Dermis microvascular lymphatic vessel endothelial cell (primary cell): ENCODE measurements at regions not wholly inside any gene's neighbourhood (a gene's known extent, or its start where the extent isn't known, plus 50 kb on each side); places are given as distances from the start of the nearest gene placed in this dataset.

Experiments
- DNase-seq, 2 donors: peaks; one replicate each; pipeline versions ENCODE4 v3.0.0 to v3.0.0-alpha.2; 2010; ENCODE audit warnings: low read depth in 2 of 2

- DNase-seq = no peak
These were observed 112.4 kb upstream of the TLE3 start for GRCh38 chr15:70210076-70210475.

DNA sequence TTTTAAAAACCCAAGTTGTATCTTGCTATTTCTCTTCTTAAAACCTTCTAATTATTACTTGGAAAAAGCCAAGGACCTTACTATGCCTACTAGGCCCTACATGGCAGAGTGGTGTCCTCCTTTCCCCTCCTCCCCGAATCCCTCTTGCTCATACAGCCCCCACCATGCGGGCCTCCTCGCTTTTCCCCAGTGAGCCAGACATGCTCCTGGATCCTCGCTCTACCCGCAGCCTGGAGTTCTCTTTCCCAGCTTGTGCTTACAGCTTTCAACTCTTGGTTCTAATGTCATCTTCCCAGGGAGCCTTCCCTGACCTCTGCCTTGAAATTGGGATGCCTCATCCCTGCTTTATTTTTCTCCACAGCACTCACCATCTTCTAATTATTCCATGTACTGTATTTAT is 111.8 kb upstream of the TLE3 start:
- DNase-seq = no peak

DNA sequence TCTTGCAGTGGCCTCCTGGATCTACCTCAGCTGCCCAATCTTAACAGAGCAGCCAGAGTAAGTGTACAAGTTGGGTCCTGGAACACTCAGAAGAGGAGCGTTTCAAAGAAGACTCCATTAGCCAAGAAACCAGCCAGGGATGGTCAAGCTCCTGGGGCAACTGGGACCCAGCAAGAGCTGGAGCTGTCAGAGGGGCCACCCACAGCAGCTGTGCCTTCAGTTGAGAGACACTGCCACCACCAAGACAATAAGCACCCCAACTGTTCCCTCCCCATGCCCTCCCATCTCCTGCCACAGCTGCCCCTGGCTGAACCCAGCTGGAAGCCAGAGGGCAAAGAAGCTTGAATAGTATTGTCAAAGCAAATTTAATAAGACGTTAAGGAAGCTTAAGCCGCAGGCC is 110.6 kb upstream of the TLE3 start:
- DNase-seq = no peak

GRCh38 chr15:70206668-70207067 is 109.0 kb upstream of the TLE3 start:
- DNase-seq = no peak

GRCh38 chr15:70204652-70205051 is 106.9 kb upstream of the TLE3 start:
- no peak for DNase-seq

DNA sequence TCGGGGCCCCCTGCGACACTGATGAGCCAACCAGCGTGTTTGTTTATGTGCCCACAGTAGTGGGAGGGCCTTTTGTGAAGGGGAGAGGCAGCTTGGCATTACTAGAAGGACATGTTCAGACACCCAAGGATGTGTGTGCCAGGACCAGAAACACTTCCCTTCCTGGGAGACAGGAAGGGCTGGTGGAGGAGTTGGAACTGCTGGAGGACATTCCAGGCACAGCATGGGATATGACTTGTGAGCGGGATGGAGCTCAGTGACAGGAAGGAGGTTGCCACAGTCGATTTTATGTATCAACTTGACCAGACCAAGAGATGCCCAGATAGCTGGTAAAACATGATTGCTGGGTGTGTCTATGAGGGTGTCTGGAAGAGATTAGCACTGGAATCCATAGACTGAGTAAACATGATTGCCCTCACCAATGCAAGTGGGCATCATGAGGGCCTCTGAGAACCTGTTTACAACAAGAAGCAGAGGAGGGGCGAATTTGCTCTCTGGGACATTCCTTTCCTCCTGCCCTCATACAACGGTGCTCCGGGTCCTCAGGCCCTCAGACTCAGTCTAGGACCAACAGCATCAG is 106.4 kb upstream of the TLE3 start:
- no peak for DNase-seq

- no peak for DNase-seq
These were observed 105.0 kb upstream of the TLE3 start for GRCh38 chr15:70202756-70203155.

- DNase-seq = no peak
These were observed 103.7 kb upstream of the TLE3 start for GRCh38 chr15:70201425-70201775.

DNA sequence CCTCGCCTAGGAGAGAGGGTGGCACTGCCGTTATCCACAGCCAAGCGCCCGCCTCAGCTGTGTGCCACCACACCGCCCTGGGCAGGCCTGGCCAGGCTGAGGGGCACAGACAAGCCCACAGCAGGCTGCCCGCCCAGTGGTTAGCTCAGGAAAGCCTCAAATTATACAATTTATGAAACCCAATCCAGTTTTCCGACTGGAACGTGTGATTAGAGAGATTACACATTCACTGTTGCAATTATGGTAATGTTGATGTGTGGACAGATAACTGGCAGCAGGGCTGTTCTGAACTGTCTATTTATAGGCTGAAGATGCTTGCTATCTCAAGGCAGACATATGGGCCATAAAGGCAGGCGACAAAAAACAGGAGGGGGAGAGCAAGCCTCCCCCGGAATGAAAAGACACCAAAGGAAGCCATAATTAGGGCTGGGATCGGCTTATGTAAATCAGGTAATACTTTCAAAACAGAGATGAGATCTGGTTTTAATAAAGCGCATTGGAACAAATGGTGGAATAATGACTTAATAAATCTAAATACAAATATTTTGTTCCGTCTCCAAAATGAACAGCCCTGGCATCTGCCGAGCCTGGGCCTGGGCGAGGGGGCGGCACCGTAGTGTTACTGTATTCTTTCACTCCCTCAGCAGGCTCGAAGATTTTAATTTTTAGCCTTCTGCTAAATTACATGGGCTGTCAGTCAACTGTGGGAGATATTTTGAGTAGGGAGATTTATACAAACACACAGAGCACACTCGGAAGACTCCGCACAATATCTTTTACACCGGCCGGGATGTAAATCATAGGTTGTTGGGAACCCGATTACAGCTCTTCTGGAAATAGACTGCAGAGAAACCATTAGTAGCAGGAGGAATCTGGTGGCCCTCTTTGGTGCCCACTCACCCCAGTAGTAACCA is 103.1 kb upstream of the TLE3 start:
- no peak for DNase-seq

- no peak for DNase-seq
These were observed 102.1 kb upstream of the TLE3 start for GRCh38 chr15:70199540-70200410.

DNA sequence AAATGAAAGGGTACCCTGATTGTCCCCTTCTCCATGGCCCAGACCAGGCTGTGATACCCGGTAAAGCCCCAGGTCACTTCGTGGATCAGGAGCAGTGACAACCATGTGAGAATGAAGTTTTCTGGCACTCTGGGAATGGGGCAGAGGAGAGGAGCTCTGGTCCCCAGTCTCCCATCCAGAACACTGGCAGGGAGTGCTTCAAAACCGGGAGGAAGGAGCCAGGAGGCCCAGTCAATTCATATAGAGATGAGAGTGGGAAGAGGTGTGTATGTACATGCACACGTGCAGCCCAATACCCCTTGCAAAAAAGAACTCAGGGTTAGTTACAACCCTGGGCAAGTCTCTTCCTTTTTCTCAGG is 101.4 kb upstream of the TLE3 start:
- no peak for DNase-seq

DNA sequence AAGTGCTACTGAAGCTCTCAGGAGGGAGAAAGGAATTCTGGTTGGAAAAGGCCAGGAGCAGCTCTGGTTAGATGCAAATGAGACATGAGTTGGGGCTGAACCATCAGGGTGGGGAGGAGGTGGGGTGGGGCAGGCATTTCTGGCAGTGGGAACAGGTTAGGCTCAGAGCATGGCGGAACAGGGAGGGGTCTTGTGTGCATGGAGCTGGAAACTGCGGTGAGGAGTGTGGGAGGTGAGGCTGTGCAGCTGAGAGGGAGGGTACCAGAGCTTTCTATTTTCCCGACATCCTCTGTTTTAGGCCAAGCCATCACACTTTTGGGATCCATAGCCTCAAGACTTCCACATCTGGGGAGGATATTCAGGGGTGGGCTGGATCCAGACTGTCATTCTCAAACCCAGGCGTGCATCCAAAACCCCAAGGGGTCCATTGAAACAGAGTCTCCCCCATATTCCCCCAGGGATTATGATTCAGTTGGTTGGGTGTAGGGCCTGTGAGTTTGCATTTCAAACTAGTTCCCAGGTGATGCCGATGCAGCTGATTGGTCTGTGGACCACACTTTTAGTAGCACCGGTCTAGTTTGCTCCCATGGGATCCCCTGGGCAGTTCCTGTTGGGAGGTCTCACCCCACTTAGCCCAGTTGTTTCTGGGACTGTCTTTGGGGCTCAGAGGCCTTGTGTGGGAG is 100.9 kb upstream of the TLE3 start:
- DNase-seq = no peak

DNA sequence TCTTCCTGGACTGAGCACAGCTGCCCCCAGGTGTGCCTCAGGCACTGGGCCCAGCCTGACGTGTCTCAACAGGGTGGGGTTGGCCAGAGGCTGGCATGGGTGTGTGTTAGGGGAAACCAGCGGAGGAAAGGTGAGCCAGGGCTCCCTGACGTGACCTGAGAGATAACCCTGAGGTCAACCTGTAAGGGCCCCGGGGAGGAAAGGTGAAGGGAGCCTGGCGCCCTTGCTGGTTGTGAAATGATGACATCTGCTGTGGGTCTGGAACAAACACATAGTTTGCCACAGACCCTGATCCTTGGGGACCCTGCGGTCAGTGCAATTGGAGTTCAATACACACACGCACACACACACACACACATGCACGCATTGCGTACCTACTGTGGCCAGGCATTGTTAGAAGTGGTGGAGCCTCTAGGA is 100.2 kb upstream of the TLE3 start:
- no peak for DNase-seq

- DNase-seq = no peak
These were observed 99.7 kb upstream of the TLE3 start for GRCh38 chr15:70197318-70197944.

DNA sequence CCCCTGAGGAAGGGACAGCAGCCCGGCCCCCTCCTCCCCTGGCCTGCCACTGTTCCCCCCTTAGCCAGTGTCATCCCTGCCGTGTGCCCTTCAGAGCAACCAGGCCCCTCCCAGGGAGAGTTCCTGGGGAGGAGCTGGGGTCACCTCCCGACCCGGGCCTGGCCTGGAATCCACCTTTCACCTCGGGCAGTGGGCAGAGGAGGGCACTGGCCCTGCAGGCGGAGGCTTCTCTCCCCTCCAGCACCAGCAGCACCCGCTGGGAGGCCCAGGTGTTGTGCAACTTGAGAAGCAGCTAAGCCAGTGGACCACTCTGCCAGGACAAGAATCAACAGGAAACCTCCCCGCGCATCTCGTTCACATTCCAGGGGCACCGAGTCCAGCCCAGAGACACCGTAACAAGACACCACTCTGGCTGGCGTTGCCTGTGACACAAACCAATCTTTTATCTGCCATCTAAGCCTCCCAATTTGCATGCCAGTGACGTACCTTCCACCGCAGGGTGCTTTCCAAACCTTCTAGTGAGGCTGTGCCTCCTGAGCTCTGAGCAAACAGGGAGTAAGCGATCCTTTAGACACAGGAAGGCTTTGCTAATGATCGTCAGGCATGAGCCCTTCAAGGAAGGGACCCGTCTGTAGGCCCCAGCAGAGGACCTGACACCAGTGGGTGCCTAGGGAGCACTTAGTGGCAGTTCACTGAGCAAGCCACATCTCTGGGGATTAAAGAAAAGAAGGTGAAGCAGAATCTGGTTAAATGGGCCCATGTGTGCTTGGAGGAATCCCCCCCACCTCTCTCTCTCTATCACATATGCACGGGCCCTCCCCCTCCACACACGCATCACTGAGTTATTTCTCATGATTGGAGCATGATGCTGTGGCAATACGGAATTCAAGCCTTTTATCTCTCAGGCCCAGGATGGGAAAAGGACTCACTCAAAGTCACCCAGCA is 98.9 kb upstream of the TLE3 start:
- DNase-seq = peak in 1 of 2 donors; percentile 12

DNA sequence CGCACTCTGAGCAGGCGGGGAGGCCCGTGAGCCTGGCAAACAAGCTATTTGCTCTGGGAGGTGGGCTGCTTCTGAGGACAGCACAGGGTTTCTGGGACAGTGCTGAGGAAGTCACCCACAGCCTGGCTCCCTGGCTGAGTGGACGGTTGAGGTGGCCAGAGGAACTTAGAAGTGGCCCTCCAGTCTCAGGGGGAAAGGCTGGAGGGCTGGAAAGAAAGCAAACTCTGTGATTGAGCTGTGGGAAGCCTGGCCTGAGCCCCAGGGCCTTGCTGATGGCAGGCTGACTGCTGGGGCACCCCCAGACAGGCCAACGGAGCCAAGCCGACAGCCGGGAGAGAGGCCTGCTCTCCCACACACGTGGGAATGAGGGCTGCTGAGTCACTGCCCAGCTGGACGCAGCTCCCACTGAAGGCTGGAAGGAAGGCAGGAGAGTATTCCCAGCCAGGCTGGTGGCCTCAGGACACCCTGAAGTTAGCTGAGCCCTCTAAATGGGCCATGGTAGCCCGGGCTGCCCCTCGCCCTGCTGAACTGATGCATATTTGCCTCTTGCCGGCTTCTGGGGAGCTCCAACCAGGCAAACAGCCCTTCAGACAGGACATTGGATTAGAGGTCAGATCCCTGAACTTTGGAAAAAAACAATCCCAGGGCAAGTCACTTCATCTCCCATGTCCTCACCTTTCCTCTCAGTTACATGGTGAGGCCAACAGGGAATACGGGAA is 98.0 kb upstream of the TLE3 start:
- DNase-seq = peak in 1 of 2 donors; percentile 59

DNA sequence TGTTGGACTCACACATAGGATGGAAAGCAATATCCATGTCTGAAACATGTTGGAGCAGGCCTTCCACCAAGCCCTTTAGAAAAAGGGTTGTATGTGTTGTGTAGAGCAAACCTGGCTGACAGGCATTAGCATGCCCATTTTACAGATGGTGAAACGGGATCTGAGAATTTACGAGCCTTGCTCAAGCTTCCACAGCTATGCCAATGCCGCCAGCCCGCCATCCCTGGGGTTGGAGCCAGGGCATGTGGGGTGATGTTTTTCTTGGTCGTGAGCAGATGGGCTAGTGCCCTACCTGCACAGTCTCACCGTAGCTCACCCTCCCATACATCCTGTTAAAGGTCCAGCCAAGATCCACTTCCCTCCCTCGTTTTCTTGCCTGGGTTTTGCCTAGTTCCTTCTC is 97.5 kb upstream of the TLE3 start:
- no peak for DNase-seq

GRCh38 chr15:70194266-70194665 is 96.5 kb upstream of the TLE3 start:
- DNase-seq = no peak

DNA sequence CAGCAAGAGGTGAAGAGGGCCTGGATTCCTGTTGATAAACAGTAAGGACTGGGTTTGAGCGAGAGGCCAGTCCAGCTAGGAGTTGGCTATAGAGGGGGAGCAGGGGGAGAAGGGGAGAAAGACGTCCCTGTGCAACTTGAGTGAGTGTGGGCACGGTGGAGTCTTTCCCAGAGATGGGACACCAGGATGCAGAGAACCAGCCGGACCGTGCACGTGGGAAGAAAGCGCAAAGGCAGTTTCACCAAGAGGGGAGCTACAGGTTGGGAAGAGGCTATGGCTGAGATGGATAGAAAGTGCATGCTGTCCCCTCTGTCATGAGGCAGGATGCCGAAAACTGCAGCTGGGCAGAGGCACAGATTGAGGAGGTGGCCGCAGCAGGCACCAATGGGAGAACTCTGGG is 96.0 kb upstream of the TLE3 start:
- no peak for DNase-seq

GRCh38 chr15:70192490-70192889 is 94.8 kb upstream of the TLE3 start:
- no peak for DNase-seq
